GM13976 (cell line): ENCODE measurements at regions not wholly inside any gene's neighbourhood (a gene's known extent, or its start where the extent isn't known, plus 50 kb on each side); places are given as distances from the start of the nearest gene placed in this dataset.

Experiments
- DNase-seq: peaks from one replicate; pipeline ENCODE4 v3.0.0; 2012; ENCODE audit warnings: low spot score
- in situ Hi-C: fragments of 300-500 bp; cut with MboI; formaldehyde crosslinking; loops from one replicate; pipeline ENCODE4 v1.12.0; 2022; ENCODE audit warnings: low sequenced_read_pairs, mixed read lengths, inconsistent platforms; ENCODE audit not compliant: unreplicated experiment
- TF ChIP-seq, protein P1 (sequence below): IDR thresholded peaks from 2 replicates; pipeline ENCODE4 v1.5.1; 2012; ENCODE audit warnings: borderline replicate concordance, mild to moderate bottlenecking; ENCODE audit not compliant: insufficient read depth; ENCODE audit errors: extremely low read depth, missing control alignments, control extremely low read depth

DNA sequence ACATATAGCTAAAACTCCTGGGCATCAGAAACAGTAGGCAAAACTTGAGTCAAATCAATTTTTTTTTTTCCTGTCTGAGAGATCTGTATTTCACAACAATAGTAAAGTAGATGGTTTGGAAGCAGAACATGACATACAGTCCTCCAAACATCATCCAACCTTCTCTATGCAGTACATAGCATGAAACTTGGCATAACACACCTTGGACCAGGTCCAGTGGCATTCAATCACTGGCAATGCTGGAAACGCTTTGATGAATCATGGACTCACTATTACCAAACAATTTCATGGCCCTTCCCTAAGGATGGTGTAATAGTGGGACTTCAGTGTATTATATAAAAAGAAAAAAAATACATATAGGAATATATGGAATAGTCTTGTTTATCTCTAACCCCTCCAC, 154.6 kb downstream of the FMR1NB start:
- TF ChIP-seq, protein P1, sequence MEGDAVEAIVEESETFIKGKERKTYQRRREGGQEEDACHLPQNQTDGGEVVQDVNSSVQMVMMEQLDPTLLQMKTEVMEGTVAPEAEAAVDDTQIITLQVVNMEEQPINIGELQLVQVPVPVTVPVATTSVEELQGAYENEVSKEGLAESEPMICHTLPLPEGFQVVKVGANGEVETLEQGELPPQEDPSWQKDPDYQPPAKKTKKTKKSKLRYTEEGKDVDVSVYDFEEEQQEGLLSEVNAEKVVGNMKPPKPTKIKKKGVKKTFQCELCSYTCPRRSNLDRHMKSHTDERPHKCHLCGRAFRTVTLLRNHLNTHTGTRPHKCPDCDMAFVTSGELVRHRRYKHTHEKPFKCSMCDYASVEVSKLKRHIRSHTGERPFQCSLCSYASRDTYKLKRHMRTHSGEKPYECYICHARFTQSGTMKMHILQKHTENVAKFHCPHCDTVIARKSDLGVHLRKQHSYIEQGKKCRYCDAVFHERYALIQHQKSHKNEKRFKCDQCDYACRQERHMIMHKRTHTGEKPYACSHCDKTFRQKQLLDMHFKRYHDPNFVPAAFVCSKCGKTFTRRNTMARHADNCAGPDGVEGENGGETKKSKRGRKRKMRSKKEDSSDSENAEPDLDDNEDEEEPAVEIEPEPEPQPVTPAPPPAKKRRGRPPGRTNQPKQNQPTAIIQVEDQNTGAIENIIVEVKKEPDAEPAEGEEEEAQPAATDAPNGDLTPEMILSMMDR: no peak
- in situ Hi-C loops: no loop called here
- DNase-seq: no peak

DNA sequence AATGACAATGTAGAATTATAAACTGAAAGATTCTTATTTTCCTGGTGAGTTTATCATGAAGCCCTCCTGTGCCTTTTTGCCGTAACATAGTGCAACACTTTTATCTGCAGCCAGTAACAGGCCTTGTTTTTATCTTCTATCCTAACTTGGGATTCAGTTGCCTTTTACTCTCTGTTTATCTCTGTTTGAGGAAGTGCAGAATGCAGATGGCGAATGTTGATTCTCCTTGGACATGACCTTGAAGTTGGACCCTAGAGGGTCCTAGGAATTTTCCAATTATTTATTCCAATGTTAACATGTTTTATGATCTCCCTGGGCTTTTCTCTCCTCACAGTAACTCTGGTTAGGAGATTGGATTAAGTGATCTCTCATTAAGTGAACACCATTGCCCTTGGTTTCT, 165.0 kb downstream of the FMR1NB start:
- in situ Hi-C loops: no loop called here
- DNase-seq: no peak
- TF ChIP-seq, protein P1: no peak

DNA sequence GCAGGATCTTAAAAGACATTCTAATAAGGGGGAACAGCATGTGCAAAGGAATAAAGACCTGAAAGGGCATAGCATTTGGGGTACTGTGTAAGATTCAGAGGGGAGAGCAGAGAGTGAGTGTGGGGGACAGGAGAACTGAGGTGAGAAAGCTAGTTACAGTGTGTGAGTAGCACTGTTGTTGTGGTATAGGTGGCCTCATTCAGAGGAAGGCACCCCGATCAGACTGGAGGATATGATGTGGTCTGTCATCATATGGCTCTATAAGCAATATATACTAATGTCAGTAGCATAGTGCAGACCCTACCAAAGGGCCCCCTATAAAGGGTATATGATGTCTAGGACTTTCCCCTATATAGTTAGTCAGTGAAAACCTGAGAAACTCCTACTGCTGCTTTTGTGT, 175.8 kb downstream of the FMR1NB start:
- DNase-seq: no peak
- TF ChIP-seq, protein P1: no peak
- in situ Hi-C loops: no loop called here

DNA sequence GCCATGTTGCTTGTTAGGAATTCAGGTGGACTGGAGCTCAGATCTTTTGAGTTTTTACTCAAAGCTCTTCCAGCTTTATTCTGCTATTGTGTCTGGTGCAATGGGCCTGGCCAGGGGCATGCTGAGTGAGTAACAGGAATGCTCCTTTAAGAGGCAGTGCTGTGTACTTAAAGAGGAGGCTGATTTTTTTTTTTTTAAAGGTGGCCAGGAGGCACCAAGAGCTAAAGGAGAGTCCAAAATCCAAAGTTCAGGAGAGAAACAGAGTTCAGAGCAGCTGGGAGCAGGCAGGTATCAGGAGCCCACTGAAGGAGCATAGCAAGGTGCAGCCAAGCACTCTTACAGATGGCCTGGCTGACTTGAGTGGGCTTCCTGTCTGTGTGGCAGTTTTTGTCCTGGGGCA, 178.7 kb downstream of the FMR1NB start:
- in situ Hi-C loops: no loop called here
- TF ChIP-seq, protein P1: no peak
- no peak for DNase-seq

DNA sequence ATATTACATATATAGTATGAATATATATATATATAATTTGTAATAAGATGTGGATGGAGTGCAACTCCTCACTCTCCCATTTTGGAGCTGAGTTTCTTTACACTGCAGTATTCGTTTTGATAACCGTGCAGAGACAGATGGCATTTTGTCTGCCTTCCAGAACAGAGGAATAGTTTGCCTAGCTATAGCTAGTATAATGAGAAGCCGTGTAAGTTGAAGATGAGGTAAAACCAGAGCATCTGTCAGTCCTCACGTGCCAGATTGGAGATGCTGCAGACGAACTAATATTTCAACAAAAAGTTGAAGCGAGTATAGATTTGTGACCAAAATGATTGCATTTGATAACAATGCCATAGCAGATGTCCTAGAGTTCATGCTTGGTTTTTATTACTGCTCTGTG, 180.6 kb downstream of the FMR1NB start:
- TF ChIP-seq, protein P1: no peak
- in situ Hi-C loops: no loop called here
- no peak for DNase-seq

DNA sequence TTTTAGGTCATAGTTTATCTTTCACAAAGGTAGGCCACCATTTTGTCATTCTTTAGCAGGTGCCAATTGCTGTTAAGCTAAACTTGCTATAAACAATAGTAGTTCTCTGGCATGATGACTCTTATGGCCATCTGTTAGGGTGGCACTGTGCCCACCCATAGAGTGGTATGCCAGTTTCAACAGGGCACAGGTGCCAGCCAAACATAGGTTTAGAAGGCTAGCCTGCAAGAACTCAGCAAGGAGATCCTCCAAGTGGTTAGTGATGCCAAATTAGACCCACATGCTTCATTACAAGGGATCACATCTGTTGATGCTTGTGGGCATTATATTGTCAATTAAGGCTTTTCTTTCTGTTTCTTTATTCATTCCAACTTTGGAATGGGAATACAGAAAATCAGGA, 204.5 kb downstream of the FMR1NB start:
- TF ChIP-seq, protein P1: no peak
- in situ Hi-C loops: no loop called here

DNA sequence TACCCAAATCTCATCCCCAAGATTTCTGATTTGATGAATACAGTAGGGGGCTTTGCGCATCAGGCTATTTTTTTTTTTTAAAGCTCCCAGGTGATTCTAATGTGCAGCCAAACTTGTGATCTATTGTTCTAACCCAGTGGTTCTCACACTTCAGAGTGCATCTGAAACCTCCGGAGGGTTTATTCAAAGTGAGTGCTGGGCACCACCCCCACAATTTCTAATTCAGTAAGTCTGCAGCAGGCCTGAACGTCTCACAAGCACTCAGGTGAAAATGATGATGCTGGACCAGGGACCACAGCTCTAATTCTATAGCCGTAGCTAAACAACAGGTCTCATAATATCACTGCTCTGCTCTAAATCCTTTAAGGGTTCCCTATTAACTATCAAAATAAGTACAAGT, 211.4 kb downstream of the FMR1NB start:
- in situ Hi-C loops: no loop called here
- TF ChIP-seq, protein P1: no peak
- no peak for DNase-seq

More for the DNA sequence above, 204.5 kb downstream of the FMR1NB start:
- no peak for DNase-seq
